ENCODE measurements at regions not wholly inside any gene's neighbourhood (a gene's known extent, or its start where the extent isn't known, plus 50 kb on each side); places are given as distances from the start of the nearest gene placed in this dataset.

DNA sequence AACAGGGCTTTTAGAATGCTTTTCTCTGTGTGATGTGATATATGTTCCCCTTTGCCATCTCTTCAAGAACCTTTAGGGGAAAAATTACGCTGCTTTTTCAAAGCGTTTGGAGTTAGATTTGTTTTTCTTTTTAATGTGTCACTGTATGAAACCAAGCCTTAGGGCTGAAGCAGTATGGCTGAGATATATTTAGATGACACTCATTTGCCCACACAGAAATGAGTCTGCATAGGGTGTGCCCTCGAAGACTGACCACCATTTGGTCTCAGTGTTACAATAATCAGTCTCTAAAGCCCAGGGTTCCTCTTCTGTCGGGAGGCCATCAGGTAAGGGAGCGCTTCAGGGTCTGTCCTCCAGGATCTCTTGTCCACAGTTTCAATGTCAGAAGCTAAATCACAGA, 213.0 kb upstream of the NCAM1 start:
- Histone ChIP-seq H3K4me3 (no peak overlapping the region), H3K27me3 (ENCODE audit: low read depth) (peaks cover 18% of the 10 kb centered on the region), H3K9me3 (replicated peaks) (no peaks in the 10 kb centered on the region), H3K27ac (replicated peaks) (no peak overlapping the region), H3K4me1 (peaks cover 11% of the 10 kb centered on the region), H3K36me3 (no peaks in the 10 kb centered on the region)
- TF ChIP-seq, protein P1, sequence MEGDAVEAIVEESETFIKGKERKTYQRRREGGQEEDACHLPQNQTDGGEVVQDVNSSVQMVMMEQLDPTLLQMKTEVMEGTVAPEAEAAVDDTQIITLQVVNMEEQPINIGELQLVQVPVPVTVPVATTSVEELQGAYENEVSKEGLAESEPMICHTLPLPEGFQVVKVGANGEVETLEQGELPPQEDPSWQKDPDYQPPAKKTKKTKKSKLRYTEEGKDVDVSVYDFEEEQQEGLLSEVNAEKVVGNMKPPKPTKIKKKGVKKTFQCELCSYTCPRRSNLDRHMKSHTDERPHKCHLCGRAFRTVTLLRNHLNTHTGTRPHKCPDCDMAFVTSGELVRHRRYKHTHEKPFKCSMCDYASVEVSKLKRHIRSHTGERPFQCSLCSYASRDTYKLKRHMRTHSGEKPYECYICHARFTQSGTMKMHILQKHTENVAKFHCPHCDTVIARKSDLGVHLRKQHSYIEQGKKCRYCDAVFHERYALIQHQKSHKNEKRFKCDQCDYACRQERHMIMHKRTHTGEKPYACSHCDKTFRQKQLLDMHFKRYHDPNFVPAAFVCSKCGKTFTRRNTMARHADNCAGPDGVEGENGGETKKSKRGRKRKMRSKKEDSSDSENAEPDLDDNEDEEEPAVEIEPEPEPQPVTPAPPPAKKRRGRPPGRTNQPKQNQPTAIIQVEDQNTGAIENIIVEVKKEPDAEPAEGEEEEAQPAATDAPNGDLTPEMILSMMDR (IDR thresholded peaks at IDR 0.05; ENCODE audit: borderline replicate concordance): no peak
- intact Hi-C loops (cut with micrococcal nuclease): no loop called here
- no peak for DNase-seq

DNA sequence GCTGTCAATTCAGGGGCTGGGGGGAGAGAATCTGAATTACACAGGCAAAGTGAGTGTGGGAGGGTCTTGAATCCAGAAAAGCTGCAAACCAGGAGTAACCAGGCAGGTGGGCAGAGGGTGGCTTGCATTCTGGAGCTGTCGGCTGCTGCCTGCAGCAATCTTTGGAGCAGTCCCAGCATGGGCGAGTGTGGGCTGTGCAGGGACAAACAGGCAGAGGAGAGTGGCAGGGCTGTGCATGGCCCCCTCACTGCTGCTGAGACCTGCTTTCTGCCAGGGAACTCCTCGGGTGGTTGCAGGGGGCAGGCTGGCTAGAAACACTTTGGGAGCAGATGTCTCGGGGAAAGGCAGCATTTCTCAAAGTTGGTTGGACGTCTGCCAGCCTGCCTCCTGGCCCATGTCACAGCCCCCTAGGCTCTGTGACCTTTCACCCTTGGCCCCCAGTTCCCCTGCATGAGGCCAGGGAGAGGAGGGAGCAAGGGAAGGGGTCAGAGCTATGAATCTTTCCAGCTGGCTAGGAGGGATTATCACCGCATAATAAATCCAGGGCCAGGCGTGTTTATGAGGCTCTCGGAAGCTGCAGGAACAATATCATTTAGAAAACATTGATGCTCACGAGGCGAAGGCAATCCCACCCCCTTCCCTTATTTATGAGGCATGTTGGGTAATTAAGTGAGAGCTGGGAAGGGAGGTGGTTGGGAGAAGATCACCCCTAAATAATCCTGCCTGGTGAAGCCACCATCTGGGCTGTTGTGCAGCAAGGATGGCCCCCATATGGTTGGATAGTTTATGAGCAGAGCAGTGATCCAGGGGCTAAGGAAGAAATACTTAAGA, 212.3 kb upstream of the NCAM1 start:
- no peak for DNase-seq
- peaks cover 11% of the 10 kb centered on the region for H3K4me1 ChIP-seq
- no peaks in the 10 kb centered on the region for H3K9me3 ChIP-seq (replicated peaks)
- TF ChIP-seq, protein P1 (IDR thresholded peaks at IDR 0.05; ENCODE audit: borderline replicate concordance): no peak
- no peak overlapping the region for H3K4me3 ChIP-seq
- intact Hi-C loops (cut with micrococcal nuclease): no loop called here
- peaks cover 18% of the 10 kb centered on the region for H3K27me3 ChIP-seq (ENCODE audit: low read depth)
- H3K36me3 ChIP-seq: no peaks in the 10 kb centered on the region
- no peak overlapping the region for H3K27ac ChIP-seq (replicated peaks)

DNA sequence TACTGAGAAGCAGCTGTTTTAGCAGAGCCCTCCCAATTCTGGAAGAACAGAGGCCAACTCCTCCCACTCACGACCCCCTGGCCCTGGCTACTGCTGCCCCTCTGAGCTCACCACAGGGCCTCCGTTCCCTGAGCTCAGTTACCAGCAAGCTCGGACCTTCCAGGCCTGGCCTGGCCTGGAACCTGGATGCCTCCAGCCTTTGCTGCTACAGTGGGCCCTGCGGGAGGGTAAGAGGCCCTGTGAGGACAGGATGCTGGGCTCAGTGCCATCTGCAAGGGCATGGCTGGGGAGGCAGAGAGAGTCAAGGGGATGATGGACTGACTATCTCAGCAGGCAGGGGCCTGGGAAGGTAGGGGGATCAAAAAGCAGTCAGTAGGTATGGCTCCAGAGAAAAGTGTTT, 209.9 kb upstream of the NCAM1 start:
- no peaks in the 10 kb centered on the region for H3K36me3 ChIP-seq
- H3K27me3 ChIP-seq (ENCODE audit: low read depth): peaks cover 6% of the 10 kb centered on the region
- peak overlapping the region; percentile 27 for H3K27ac ChIP-seq (replicated peaks)
- H3K4me3 ChIP-seq: no peak overlapping the region
- TF ChIP-seq, protein P1 (IDR thresholded peaks at IDR 0.05; ENCODE audit: borderline replicate concordance): no peak
- intact Hi-C loops (cut with micrococcal nuclease): no loop called here
- peak; percentile 48 for DNase-seq
- H3K9me3 ChIP-seq (replicated peaks): no peaks in the 10 kb centered on the region
- peaks cover 11% of the 10 kb centered on the region for H3K4me1 ChIP-seq

DNA sequence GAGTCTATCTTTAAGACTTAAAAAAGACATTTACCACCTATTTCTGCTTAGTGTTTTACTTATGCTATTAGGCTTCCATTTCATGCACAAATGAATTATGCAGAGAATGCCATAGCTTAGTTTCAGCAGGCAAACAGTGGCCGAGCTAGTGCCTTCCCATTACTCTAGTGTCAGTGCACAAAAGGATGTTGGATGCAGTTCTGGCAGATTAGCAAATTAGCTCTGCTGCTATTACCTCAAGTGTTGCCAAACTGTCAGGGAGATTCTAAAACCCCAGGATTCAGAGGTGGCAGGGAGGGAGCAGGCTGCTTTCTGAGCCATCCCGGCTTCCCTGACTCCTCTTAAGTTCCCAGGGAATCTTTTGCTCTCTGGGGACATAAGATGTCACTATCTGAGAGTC, 209.4 kb upstream of the NCAM1 start:
- no peak for DNase-seq
- Histone ChIP-seq H3K4me3 (no peak overlapping the region), H3K36me3 (no peaks in the 10 kb centered on the region), H3K27me3 (ENCODE audit: low read depth) (peaks cover 2% of the 10 kb centered on the region), H3K27ac (replicated peaks) (peak overlapping the region; percentile 27), H3K9me3 (replicated peaks) (no peaks in the 10 kb centered on the region), H3K4me1 (peaks cover 11% of the 10 kb centered on the region)
- intact Hi-C loops (cut with micrococcal nuclease): no loop called here
- TF ChIP-seq, protein P1 (IDR thresholded peaks at IDR 0.05; ENCODE audit: borderline replicate concordance): no peak

DNA sequence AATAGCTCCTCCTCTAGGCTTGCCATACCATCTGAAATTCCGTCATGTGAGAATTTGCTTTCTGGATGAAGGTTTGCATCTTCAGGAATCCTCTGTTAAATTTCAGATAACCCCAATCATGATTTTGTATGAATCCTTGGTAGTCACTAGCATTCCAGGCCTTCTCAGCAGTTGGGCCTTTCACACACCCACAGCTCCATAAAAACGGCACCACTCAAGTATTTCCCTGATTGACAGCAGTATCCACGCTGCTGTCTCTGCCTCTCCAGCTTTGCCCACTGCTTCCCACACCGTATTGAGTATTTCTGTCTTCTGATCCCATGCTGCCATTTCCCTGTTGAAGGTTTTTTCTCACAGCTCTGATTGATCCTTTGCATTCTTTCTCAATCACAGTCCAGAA, 208.7 kb upstream of the NCAM1 start:
- H3K36me3 ChIP-seq: no peaks in the 10 kb centered on the region
- no peaks in the 10 kb centered on the region for H3K27me3 ChIP-seq (ENCODE audit: low read depth)
- H3K9me3 ChIP-seq (replicated peaks): no peaks in the 10 kb centered on the region
- intact Hi-C loops (cut with micrococcal nuclease): no loop called here
- no peak overlapping the region for H3K4me3 ChIP-seq
- no peak overlapping the region for H3K27ac ChIP-seq (replicated peaks)
- TF ChIP-seq, protein P1 (IDR thresholded peaks at IDR 0.05; ENCODE audit: borderline replicate concordance): no peak
- H3K4me1 ChIP-seq: peaks cover 11% of the 10 kb centered on the region
- DNase-seq: no peak
